A549 (cell line): ENCODE measurements at regions not wholly inside any gene's neighbourhood (a gene's known extent, or its start where the extent isn't known, plus 50 kb on each side); places are given as distances from the start of the nearest gene placed in this dataset.

Experiments used
- ATAC-seq, 2 experiments: fragments of 200-7000 bp in 1 of 2; fragments of >200 bp in 1 of 2; cut with Nextera tagmentation in 1 of 2; cut with Tn5 transposase in 1 of 2; 3 replicates each; pipeline versions ENCODE4 v1.8.0 to v1.9.1; 2018 to 2020; ENCODE audit warnings: mild to moderate bottlenecking in 1 of 2, moderate library complexity in 1 of 2
- CTCF ChIA-PET: fragments of 300-600 bp; sonication (Branson Sonifier 250); formaldehyde crosslinking; extraction: SDS; loops from one replicate; lab custom pipeline; 2021; ENCODE audit warnings: antibody characterized with exemption, inconsistent platforms; lab: Yijun Ruan, JAX
- POLR2A ChIA-PET: fragments of 350-600 bp; formaldehyde crosslinking; extraction: SDS; loops from one replicate; lab custom pipeline; 2021; ENCODE audit warnings: antibody characterized with exemption, inconsistent platforms; lab: Yijun Ruan, JAX
- DNase-seq, 2 experiments: peaks; one replicate each; pipeline versions ENCODE4 v3.0.0 to v3.0.0-alpha.2; 2011 to 2016; ENCODE audit warnings: low read depth in 1 of 2, low spot score in 1 of 2
- FAIRE-seq: peaks from 2 replicates; lab custom pipeline; 2011; peaks lifted over from hg19 to GRCh38; lab: Jason Lieb, UNC
- H3K27ac ChIP-seq, 2 experiments: fragments of >200 bp; sonication (Bioruptor Twin); formaldehyde crosslinking; 3 replicates each; pipeline ENCODE4 v1.5.1; 2016 to 2017
- H3K4me1 ChIP-seq: fragments of >200 bp; sonication (Bioruptor Twin); formaldehyde crosslinking; 3 replicates; pipeline ENCODE4 v1.6.1; 2016
- H3K4me2 ChIP-seq: fragments of >200 bp; sonication (Bioruptor Twin); formaldehyde crosslinking; 3 replicates; pipeline ENCODE4 v1.6.1; 2016
- H3K4me3 ChIP-seq: fragments of >200 bp; sonication (Bioruptor Twin); formaldehyde crosslinking; 3 replicates; pipeline ENCODE4 v1.5.1; 2016
- H3K9me3 ChIP-seq: fragments of >200 bp; sonication (Bioruptor Twin); formaldehyde crosslinking; 3 replicates; pipeline ENCODE4 v1.6.1; 2016
- CBX2 ChIP-seq: fragments of 200-600 bp; sonication (generic); IDR thresholded peaks from 2 replicates; pipeline ENCODE4 v1.6.1; 2016; ENCODE audit warnings: low read depth, mild to moderate bottlenecking, borderline replicate concordance
- CHD4 ChIP-seq: fragments of 200-600 bp; sonication (generic); IDR thresholded peaks from 2 replicates; pipeline ENCODE4 v1.6.1; 2016; ENCODE audit warnings: antibody characterized with exemption, mild to moderate bottlenecking, borderline replicate concordance
- EHF ChIP-seq: fragments of 250-450 bp; sonication (Bioruptor Pico); IDR thresholded peaks from 2 replicates; pipeline ENCODE4 v1.5.0; 2020; ENCODE audit warnings: mild to moderate bottlenecking
- EHMT2 ChIP-seq: fragments of 200-600 bp; sonication (generic); IDR thresholded peaks from 2 replicates; pipeline ENCODE4 v1.6.1; 2016; ENCODE audit warnings: antibody characterized with exemption, low read depth, mild to moderate bottlenecking, moderate library complexity
- FOSB ChIP-seq: fragments of 250-450 bp; sonication (Bioruptor Pico); IDR thresholded peaks from 2 replicates; pipeline ENCODE4 v1.5.0; 2020; ENCODE audit warnings: mild to moderate bottlenecking, moderate library complexity
- HOXB5 ChIP-seq: fragments of 250-450 bp; sonication (Bioruptor Pico); IDR thresholded peaks from 2 replicates; pipeline ENCODE4 v1.5.0; 2020; ENCODE audit warnings: mild to moderate bottlenecking, moderate library complexity
- JUN ChIP-seq, 2 experiments: fragments of >200 bp; sonication (Bioruptor Twin); formaldehyde crosslinking; IDR thresholded peaks; 2 replicates in 1 of 2; 3 replicates in 1 of 2; pipeline ENCODE4 v1.6.1; 2016 to 2017
- MYC ChIP-seq: IDR thresholded peaks from 2 replicates; pipeline ENCODE4 v1.6.1; 2012; ENCODE audit warnings: mild to moderate bottlenecking, inconsistent platforms, low read length, improper control_type of control experiment, borderline replicate concordance
- NFE2L2 ChIP-seq: fragments of 150-350 bp; conservative IDR thresholded peaks from 2 replicates; pipeline ENCODE4 v1.6.1; 2014; ENCODE audit warnings: low read length
- RARB ChIP-seq: fragments of 250-450 bp; sonication (Bioruptor Pico); IDR thresholded peaks from 2 replicates; pipeline ENCODE4 v1.8.0; 2021; ENCODE audit warnings: mild to moderate bottlenecking, moderate library complexity
- WGBS: methylation state at CpG from one replicate; pipeline ENCODE4 v1.1.6; 2017; ENCODE audit errors: missing lambda C conversion rate; 5-methylcytosine and 5-hydroxymethylcytosine counted together
- TF ChIP-seq, protein P1 (sequence below): fragments of >200 bp; sonication (Bioruptor Twin); formaldehyde crosslinking; IDR thresholded peaks from 2 replicates; pipeline ENCODE4 v1.6.1; 2016
- TF ChIP-seq, protein P2 (sequence below): IDR thresholded peaks from 2 replicates; pipeline ENCODE4 v1.6.1; 2012; ENCODE audit warnings: low read depth, borderline replicate concordance
- TF ChIP-seq, protein P3 (sequence below): fragments of 450-650 bp; IDR thresholded peaks from 2 replicates; pipeline ENCODE4 v1.6.1; 2014; ENCODE audit warnings: antibody characterized with exemption
- TF ChIP-seq, protein P4 (sequence below): IDR thresholded peaks from 2 replicates; pipeline ENCODE4 v1.6.1; 2012
- TF ChIP-seq, protein P5 (sequence below): fragments of 250-450 bp; sonication (Bioruptor Pico); IDR thresholded peaks from 2 replicates; pipeline ENCODE4 v1.5.0; 2020; ENCODE audit warnings: low read depth, mild to moderate bottlenecking, moderate library complexity
- TF ChIP-seq, protein P6 (sequence below): fragments of >200 bp; sonication (Bioruptor Twin); formaldehyde crosslinking; IDR thresholded peaks from 3 replicates; pipeline ENCODE4 v1.6.1; 2016

DNA sequence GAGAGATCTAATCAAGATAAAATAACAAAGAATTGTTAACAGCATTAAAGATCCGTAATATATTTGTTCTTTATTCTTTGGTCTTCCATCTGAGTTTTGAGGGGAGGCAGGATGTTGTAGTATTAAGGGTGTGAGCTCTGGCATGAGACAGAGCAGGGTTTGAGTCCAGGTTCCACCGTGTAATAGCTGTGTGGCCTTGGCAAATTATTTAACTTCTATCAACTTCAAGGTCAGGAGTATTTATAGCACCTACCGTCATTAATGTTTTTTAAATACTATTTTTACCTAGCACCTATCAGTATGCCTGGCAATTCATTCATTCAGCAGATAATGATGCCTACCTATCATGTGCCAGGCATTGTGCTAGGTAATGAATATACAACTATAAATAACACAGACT is 180.1 kb upstream of the NABP1 start:
- Histone ChIP-seq H3K4me3 (no peak overlapping the region), H3K27ac (no peak overlapping the region), H3K4me1 (peaks cover 13% of the 10 kb centered on the region; the same call in 2 of the 3 replicates), H3K4me2 (no peak overlapping the region), H3K9me3 (no peaks in the 10 kb centered on the region)
- WGBS: 85% methylated on average over 3 of the region's 3 CpGs
- CTCF ChIA-PET: interaction anchor here (1.5 to 8.3 kb wide), 5 partner anchors 9 to 446 kb away, joined by 4 to 172 read pairs (median 11); no protein-coding TSS in a partner anchor
- FAIRE-seq: no peak
- no peak for ATAC-seq
- TF ChIP-seq, protein P1, sequence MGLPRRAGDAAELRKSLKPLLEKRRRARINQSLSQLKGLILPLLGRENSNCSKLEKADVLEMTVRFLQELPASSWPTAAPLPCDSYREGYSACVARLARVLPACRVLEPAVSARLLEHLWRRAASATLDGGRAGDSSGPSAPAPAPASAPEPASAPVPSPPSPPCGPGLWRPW: no peak
- no peak for TF ChIP-seq CHD4
- DNase-seq: no peak
- POLR2A ChIA-PET: no interaction called here

DNA sequence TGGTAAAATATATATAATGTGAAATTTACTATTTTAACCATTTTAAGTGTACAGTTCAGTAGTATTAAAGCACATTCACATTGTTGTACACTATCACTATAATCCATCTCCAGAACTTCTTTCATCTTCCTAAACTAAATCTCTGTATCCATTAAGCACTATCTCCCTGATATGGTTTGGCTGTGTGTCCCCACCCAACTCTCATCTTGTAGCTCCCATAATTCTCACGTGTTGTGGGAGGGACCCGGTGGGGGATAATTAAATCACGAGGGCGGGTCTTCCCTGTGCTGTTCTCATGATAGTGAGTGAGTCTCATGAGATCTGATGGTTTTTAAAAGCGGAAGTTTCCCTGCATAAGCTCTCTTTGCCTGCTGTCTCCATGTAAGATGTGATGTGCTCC is 178.9 kb upstream of the NABP1 start:
- TF ChIP-seq MYC (no peak), FOSB (no peak)
- TF ChIP-seq, all 56 proteins: peak for 0
- Histone ChIP-seq H3K27ac (no peak overlapping the region), H3K9me3 (no peaks in the 10 kb centered on the region), H3K4me3 (no peak overlapping the region), H3K4me2 (no peak overlapping the region), H3K4me1 (peaks cover 13% of the 10 kb centered on the region; the same call in 2 of the 3 replicates)
- no peak for ATAC-seq
- no peak for DNase-seq
- CTCF ChIA-PET: interaction anchor here (1.5 to 8.3 kb wide), 6 partner anchors 10 to 447 kb away, joined by 4 to 172 read pairs (median 26); no protein-coding TSS in a partner anchor
- WGBS: 82% methylated on average over 5 of the region's 5 CpGs
- POLR2A ChIA-PET: no interaction called here
- no peak for FAIRE-seq

DNA sequence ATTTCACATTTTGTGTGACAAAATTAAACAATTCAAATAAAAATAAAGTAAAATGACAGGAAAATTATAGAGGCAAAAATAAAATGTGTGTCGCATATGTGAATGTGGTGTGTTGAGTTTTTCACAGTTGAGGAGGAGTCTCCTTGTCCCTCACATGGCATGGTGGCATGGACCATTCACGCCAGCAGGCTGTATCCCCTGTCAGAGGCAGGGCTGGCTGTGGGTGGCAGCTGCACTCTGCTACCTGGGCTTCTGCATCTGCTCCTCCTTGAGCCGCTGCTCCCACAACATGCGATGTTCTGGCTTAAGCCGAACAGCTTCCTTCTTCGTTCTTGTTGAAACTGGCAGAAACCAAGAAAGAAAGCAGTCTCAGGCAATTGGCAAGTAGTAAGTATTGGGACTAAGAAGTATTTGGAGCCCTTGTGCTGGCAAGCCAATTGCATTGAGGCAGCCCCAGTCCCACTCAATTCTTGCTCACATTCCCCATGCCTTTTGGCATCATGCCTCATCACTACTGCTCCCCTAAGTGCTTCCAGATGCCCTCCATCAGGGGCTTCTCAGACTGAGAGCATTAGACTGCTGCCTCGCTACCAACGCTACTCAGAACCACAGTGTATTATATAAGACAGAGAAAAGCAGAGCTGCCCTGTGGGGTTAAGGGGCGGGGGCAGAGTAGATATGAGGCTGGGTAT is 177.9 kb upstream of the NABP1 start:
- no peak for FAIRE-seq
- ChIA-PET CTCF (interaction anchor here (0.9 to 8.3 kb wide), 13 partner anchors 11 to 448 kb away, joined by 3 to 172 read pairs (median 9); no protein-coding TSS in a partner anchor), POLR2A (interaction anchor here (0.6 kb wide), 1 partner anchor 246 kb away, joined by 3 read pairs; no protein-coding TSS in a partner anchor)
- Histone ChIP-seq H3K4me2 (no peak overlapping the region), H3K4me1 (peaks cover 16% of the 10 kb centered on the region), H3K9me3 (no peaks in the 10 kb centered on the region), H3K27ac (peak overlapping the region in 1 of 2 experiments; percentile 78; a peak in 3 of 6 replicates), H3K4me3 (no peak overlapping the region)
- no peak for ATAC-seq
- no peak for DNase-seq
- 96% methylated on average over 9 of the region's 9 CpGs for WGBS
- no peak for TF ChIP-seq RARB
- TF ChIP-seq, protein P2, sequence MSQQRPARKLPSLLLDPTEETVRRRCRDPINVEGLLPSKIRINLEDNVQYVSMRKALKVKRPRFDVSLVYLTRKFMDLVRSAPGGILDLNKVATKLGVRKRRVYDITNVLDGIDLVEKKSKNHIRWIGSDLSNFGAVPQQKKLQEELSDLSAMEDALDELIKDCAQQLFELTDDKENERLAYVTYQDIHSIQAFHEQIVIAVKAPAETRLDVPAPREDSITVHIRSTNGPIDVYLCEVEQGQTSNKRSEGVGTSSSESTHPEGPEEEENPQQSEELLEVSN: no peak
- TF ChIP-seq, protein P3, sequence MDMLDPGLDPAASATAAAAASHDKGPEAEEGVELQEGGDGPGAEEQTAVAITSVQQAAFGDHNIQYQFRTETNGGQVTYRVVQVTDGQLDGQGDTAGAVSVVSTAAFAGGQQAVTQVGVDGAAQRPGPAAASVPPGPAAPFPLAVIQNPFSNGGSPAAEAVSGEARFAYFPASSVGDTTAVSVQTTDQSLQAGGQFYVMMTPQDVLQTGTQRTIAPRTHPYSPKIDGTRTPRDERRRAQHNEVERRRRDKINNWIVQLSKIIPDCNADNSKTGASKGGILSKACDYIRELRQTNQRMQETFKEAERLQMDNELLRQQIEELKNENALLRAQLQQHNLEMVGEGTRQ: no peak
- no peak for TF ChIP-seq EHMT2
- no peak for TF ChIP-seq NFE2L2
- TF ChIP-seq EHF (CRISPR knock-in tag): no peak
- no peak for TF ChIP-seq HOXB5 (CRISPR knock-in tag)
- TF ChIP-seq, protein P4, sequence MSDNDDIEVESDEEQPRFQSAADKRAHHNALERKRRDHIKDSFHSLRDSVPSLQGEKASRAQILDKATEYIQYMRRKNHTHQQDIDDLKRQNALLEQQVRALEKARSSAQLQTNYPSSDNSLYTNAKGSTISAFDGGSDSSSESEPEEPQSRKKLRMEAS: no peak
- TF ChIP-seq, protein P1: no peak
- TF ChIP-seq JUN (IDR thresholded peaks at IDR 0.05): no peak
- TF ChIP-seq, protein P5, sequence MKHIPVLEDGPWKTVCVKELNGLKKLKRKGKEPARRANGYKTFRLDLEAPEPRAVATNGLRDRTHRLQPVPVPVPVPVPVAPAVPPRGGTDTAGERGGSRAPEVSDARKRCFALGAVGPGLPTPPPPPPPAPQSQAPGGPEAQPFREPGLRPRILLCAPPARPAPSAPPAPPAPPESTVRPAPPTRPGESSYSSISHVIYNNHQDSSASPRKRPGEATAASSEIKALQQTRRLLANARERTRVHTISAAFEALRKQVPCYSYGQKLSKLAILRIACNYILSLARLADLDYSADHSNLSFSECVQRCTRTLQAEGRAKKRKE (CRISPR knock-in tag): no peak
- no peak for TF ChIP-seq CHD4
- TF ChIP-seq, protein P6, sequence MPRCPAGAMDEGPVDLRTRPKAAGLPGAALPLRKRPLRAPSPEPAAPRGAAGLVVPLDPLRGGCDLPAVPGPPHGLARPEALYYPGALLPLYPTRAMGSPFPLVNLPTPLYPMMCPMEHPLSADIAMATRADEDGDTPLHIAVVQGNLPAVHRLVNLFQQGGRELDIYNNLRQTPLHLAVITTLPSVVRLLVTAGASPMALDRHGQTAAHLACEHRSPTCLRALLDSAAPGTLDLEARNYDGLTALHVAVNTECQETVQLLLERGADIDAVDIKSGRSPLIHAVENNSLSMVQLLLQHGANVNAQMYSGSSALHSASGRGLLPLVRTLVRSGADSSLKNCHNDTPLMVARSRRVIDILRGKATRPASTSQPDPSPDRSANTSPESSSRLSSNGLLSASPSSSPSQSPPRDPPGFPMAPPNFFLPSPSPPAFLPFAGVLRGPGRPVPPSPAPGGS: no peak
- TF ChIP-seq CBX2: no peak
